K562 (cell line): ENCODE measurements at regions not wholly inside any gene's neighbourhood (a gene's known extent, or its start where the extent isn't known, plus 50 kb on each side); places are given as distances from the start of the nearest gene placed in this dataset.

ENCODE experiments used
- CBFB ChIP-seq: sonication (generic); formaldehyde crosslinking; IDR thresholded peaks from 2 replicates; pipeline ENCODE4 v1.4.0; 2020; ENCODE audit warnings: mild to moderate bottlenecking, missing genetic modification reagents
- DMBX1 ChIP-seq: fragments of 250-450 bp; sonication (Bioruptor Pico); IDR thresholded peaks from 2 replicates; pipeline ENCODE4 v1.8.0; 2022; ENCODE audit warnings: inconsistent platforms, mild to moderate bottlenecking, moderate library complexity, borderline replicate concordance
- EWSR1 ChIP-seq: fragments of 450-650 bp; IDR thresholded peaks from 2 replicates; pipeline ENCODE4 v1.6.1; 2018; ENCODE audit warnings: borderline replicate concordance, mild to moderate bottlenecking, low read depth, moderate library complexity; ENCODE audit not compliant: partially characterized antibody
- HNRNPUL1 ChIP-seq: fragments of 200-400 bp; formaldehyde crosslinking; IDR thresholded peaks from 2 replicates; pipeline ENCODE4 v1.6.1; 2017; ENCODE audit warnings: low read length
- IFI16 ChIP-seq: fragments of 250-450 bp; sonication (Bioruptor Pico); IDR thresholded peaks from 2 replicates; pipeline ENCODE4 v2.1.2; 2022; ENCODE audit warnings: mild to moderate bottlenecking, inconsistent platforms
- LARP7 ChIP-seq: fragments of 450-650 bp; IDR thresholded peaks from 2 replicates; pipeline ENCODE4 v1.6.1; 2016
- MYBL2 ChIP-seq, 2 experiments: fragments of 450-650 bp in 1 of 2; sonication (generic) in 1 of 2; formaldehyde crosslinking in 1 of 2; IDR thresholded peaks; 2 replicates each; pipeline versions ENCODE4 v1.6.1 to v1.8.1; 2017 to 2022; ENCODE audit warnings: borderline replicate concordance in 1 of 2, inconsistent platforms in 1 of 2, low read depth in 1 of 2, mild to moderate bottlenecking in 1 of 2, missing genetic modification reagents in 1 of 2, moderate library complexity in 1 of 2
- PCBP2 ChIP-seq: fragments of 200-400 bp; formaldehyde crosslinking; IDR thresholded peaks from 2 replicates; pipeline ENCODE4 v1.6.1; 2018; ENCODE audit warnings: low read length, low read depth, mild to moderate bottlenecking, moderate library complexity; ENCODE audit not compliant: poor library complexity, severe bottlenecking
- PRMT5 ChIP-seq: sonication (generic); formaldehyde crosslinking; IDR thresholded peaks from 2 replicates; pipeline ENCODE4 v1.5.0; 2020; ENCODE audit warnings: missing genetic modification reagents
- RHOXF2B ChIP-seq: fragments of 250-450 bp; sonication (Bioruptor Pico); conservative IDR thresholded peaks from 2 replicates; pipeline ENCODE4 v1.5.1; 2021
- SP1 ChIP-seq: sonication (generic); formaldehyde crosslinking; IDR thresholded peaks from 2 replicates; pipeline ENCODE4 v1.8.1; 2022; ENCODE audit warnings: mild to moderate bottlenecking, missing genetic modification reagents
- TAF9B ChIP-seq: fragments of 450-650 bp; IDR thresholded peaks from 2 replicates; pipeline ENCODE4 v1.6.1; 2018; ENCODE audit warnings: mild to moderate bottlenecking; ENCODE audit not compliant: partially characterized antibody
- TRIM28 ChIP-seq: fragments of 450-650 bp; IDR thresholded peaks from 2 replicates; pipeline ENCODE4 v1.6.1; 2017
- XRCC4 ChIP-seq: IDR thresholded peaks from one replicate; pipeline ENCODE4 v1.6.1; 2011; ENCODE audit not compliant: insufficient read depth, insufficient read length; ENCODE audit errors: extremely low read depth
- ZNF143 ChIP-seq: sonication (generic); formaldehyde crosslinking; IDR thresholded peaks from 2 replicates; pipeline ENCODE4 v1.9.0; 2022; ENCODE audit warnings: mild to moderate bottlenecking, missing genetic modification reagents
- ZNF282 ChIP-seq: sonication (generic); formaldehyde crosslinking; IDR thresholded peaks from 2 replicates; pipeline ENCODE4 v1.8.1; 2023; ENCODE audit warnings: missing genetic modification reagents
- ZNF347 ChIP-seq: fragments of 450-650 bp; formaldehyde crosslinking; IDR thresholded peaks from 2 replicates; pipeline ENCODE4 v1.4.0; 2020; ENCODE audit warnings: low read depth, mild to moderate bottlenecking, moderate library complexity
- ZNF395 ChIP-seq: fragments of 200-800 bp; sonication (Bioruptor generic); IDR thresholded peaks from 2 replicates; pipeline ENCODE4 v1.6.1; 2017; ENCODE audit warnings: missing genetic modification characterization, missing compliant biosample characterization
- ZNF75A ChIP-seq: fragments of 450-650 bp; formaldehyde crosslinking; IDR thresholded peaks from 2 replicates; pipeline ENCODE4 v1.4.0; 2020; ENCODE audit warnings: mild to moderate bottlenecking

- TF ChIP-seq ZNF395 (CRISPR knock-in tag) (peak; percentile 44; the same call in 1 of the 2 replicates), HNRNPUL1 (no peak), ZNF282 (CRISPR knock-in tag) (no peak), RHOXF2B (CRISPR knock-in tag) (no peak), MYBL2 (IDR thresholded peaks at IDR 0.05; ENCODE audit: low read depth) (0 out of 2 replicates have a peak, but pooled peaks have one; percentile 5), MYBL2 (CRISPR knock-in tag; IDR thresholded peaks at IDR 0.05; ENCODE audit: borderline replicate concordance) (no peak), SP1 (peak; percentile 71), ZNF75A (CRISPR knock-in tag) (no peak), LARP7 (no peak), DMBX1 (CRISPR knock-in tag) (no peak; the same call in 1 of the 2 replicates), EWSR1 (no peak), PRMT5 (CRISPR knock-in tag) (no peak), ZNF347 (CRISPR knock-in tag) (no peak), IFI16 (no peak; the same call in 1 of the 2 replicates), TRIM28 (no peak; the same call in 1 of the 2 replicates), PCBP2 (no peak), CBFB (no peak), XRCC4 (no peak), ZNF143 (CRISPR knock-in tag) (peak; percentile 11; the same call in 1 of the 2 replicates), TAF9B (peak; percentile 39)
These were observed 60.0 kb upstream of the BTN3A2 start (continued) for GRCh38 chr6:26304797-26305640.
